ENCODE measurements at regions not wholly inside any gene's neighbourhood (a gene's known extent, or its start where the extent isn't known, plus 50 kb on each side); places are given as distances from the start of the nearest gene placed in this dataset.

DNA sequence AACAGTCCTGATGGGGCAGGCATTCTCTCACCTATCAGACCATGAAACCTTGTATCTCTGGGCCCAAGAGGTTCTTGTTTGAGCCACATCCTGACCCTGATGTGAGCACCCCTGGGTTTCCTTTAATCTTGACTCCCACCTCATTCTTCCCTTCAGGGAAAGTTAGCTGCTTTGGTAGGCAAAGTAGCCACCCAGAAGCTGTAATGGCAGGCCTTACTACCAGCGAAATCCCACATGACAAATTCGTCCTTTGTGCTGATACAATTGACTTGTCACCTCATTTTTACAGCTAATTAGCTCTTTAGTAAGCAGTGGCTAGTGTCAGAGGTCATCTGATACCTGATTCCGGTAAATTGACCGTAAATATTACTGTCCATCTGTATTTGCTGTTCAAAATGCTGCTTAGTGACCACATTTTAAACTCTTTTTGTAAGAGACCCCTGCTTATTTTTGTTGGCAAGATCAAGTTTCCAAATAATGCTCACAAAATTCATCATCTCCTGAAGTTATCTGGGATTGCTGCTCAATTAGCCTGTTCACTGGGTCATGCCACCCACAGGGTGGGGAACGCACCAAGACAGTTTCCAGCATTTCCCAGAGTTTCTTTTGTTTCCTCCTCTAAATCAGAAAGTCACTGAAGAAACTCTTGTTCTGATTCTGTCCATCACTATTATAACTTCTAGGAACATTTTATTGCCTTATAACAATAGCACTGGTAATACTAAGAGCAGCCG is 329.7 kb downstream of the GPAT3 start:
- TF ChIP-seq CTCF (IDR thresholded peaks at IDR 0.05; ENCODE audit: low read depth, low read length, missing input control) = no peak
- no peak for TF ChIP-seq GABPA (IDR thresholded peaks at IDR 0.05 in 1 of 2, conservative IDR thresholded peaks at IDR 0.05 in 1 of 2)
- TF ChIP-seq SP1 (IDR thresholded peaks at IDR 0.05) = no peak
- no peak for TF ChIP-seq TAF1 (conservative IDR thresholded peaks at IDR 0.05)
- TF ChIP-seq JUND (IDR thresholded peaks at IDR 0.05) = no peak
- TF ChIP-seq, protein P1, sequence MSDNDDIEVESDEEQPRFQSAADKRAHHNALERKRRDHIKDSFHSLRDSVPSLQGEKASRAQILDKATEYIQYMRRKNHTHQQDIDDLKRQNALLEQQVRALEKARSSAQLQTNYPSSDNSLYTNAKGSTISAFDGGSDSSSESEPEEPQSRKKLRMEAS (IDR thresholded peaks at IDR 0.05) = no peak
- TF ChIP-seq EGR1 (IDR thresholded peaks at IDR 0.05; ENCODE audit: low read depth in 2 of 2) = no peak
- TF ChIP-seq, protein P2, sequence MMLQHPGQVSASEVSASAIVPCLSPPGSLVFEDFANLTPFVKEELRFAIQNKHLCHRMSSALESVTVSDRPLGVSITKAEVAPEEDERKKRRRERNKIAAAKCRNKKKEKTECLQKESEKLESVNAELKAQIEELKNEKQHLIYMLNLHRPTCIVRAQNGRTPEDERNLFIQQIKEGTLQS (IDR thresholded peaks at IDR 0.05) = no peak
- no peak for TF ChIP-seq YY1 (IDR thresholded peaks at IDR 0.05)
- TF ChIP-seq FOXA1 (IDR thresholded peaks at IDR 0.05) = no peak
- TF ChIP-seq, protein P3, sequence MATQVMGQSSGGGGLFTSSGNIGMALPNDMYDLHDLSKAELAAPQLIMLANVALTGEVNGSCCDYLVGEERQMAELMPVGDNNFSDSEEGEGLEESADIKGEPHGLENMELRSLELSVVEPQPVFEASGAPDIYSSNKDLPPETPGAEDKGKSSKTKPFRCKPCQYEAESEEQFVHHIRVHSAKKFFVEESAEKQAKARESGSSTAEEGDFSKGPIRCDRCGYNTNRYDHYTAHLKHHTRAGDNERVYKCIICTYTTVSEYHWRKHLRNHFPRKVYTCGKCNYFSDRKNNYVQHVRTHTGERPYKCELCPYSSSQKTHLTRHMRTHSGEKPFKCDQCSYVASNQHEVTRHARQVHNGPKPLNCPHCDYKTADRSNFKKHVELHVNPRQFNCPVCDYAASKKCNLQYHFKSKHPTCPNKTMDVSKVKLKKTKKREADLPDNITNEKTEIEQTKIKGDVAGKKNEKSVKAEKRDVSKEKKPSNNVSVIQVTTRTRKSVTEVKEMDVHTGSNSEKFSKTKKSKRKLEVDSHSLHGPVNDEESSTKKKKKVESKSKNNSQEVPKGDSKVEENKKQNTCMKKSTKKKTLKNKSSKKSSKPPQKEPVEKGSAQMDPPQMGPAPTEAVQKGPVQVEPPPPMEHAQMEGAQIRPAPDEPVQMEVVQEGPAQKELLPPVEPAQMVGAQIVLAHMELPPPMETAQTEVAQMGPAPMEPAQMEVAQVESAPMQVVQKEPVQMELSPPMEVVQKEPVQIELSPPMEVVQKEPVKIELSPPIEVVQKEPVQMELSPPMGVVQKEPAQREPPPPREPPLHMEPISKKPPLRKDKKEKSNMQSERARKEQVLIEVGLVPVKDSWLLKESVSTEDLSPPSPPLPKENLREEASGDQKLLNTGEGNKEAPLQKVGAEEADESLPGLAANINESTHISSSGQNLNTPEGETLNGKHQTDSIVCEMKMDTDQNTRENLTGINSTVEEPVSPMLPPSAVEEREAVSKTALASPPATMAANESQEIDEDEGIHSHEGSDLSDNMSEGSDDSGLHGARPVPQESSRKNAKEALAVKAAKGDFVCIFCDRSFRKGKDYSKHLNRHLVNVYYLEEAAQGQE (IDR thresholded peaks at IDR 0.05) = no peak
- TF ChIP-seq HNF4A (conservative IDR thresholded peaks at IDR 0.05) = no peak
